Endothelial cell of umbilical vein (primary cell): ENCODE measurements at regions not wholly inside any gene's neighbourhood (a gene's known extent, or its start where the extent isn't known, plus 50 kb on each side); places are given as distances from the start of the nearest gene placed in this dataset.

ENCODE experiments used
- FOS ChIP-seq: IDR thresholded peaks from 2 replicates; pipeline ENCODE4 v1.6.1; 2011; ENCODE audit warnings: mild to moderate bottlenecking, low read length, moderate library complexity, borderline replicate concordance; ENCODE audit not compliant: insufficient read depth
- GATA2 ChIP-seq: IDR thresholded peaks from 2 replicates; pipeline ENCODE4 v1.7.0; 2011; ENCODE audit warnings: low read depth, mild to moderate bottlenecking, moderate library complexity, mixed read lengths, low read length; ENCODE audit not compliant: insufficient read length, insufficient read depth
- JUN ChIP-seq: IDR thresholded peaks from 2 replicates; pipeline ENCODE4 v1.6.1; 2011; ENCODE audit warnings: borderline replicate concordance, low read depth; ENCODE audit not compliant: insufficient read length, insufficient read depth
- POLR2A ChIP-seq: IDR thresholded peaks from 2 replicates; pipeline ENCODE4 v1.6.1; 2012; ENCODE audit warnings: low read depth, mild to moderate bottlenecking, control low read depth, low read length
- POLR2AphosphoS5 ChIP-seq: IDR thresholded peaks from 2 replicates; pipeline ENCODE4 v1.6.1; 2012; ENCODE audit warnings: low read depth, mild to moderate bottlenecking, control low read depth, low read length, moderate library complexity; ENCODE audit not compliant: insufficient read depth
- TF ChIP-seq, protein P1 (sequence below), 2 donors: IDR thresholded peaks; 1 replicate in 1 of 2; 2 replicates in 1 of 2; pipeline ENCODE4 v1.5.1; 2011; ENCODE audit warnings: low read length in 2 of 2, mild to moderate bottlenecking in 2 of 2, moderate library complexity in 2 of 2, control low read depth in 1 of 2, inconsistent platforms in 1 of 2, low read depth in 1 of 2; ENCODE audit not compliant: insufficient read depth in 1 of 2; ENCODE audit errors: extremely low read depth in 1 of 2

DNA sequence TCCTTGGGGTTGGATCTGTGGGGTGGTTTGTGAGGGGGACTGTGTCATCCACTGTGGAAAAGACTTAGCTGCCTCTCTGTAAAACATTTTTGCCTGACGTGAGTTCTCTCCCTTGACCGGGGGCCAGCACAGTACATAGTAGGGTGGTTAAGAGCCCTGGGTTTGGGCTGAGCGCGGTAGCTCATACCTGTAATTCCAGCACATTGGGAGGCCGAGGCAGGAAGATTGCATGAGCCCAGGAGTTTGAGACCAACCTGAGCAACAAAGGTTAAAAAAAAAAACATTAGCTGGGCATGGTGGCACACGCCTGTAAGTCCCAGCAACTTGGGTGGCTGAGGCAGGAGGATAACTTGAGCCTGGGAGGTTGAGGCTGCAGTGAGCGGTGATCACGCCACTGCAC is 74.7 kb upstream of the WNT7B start:
- TF ChIP-seq, protein P1, sequence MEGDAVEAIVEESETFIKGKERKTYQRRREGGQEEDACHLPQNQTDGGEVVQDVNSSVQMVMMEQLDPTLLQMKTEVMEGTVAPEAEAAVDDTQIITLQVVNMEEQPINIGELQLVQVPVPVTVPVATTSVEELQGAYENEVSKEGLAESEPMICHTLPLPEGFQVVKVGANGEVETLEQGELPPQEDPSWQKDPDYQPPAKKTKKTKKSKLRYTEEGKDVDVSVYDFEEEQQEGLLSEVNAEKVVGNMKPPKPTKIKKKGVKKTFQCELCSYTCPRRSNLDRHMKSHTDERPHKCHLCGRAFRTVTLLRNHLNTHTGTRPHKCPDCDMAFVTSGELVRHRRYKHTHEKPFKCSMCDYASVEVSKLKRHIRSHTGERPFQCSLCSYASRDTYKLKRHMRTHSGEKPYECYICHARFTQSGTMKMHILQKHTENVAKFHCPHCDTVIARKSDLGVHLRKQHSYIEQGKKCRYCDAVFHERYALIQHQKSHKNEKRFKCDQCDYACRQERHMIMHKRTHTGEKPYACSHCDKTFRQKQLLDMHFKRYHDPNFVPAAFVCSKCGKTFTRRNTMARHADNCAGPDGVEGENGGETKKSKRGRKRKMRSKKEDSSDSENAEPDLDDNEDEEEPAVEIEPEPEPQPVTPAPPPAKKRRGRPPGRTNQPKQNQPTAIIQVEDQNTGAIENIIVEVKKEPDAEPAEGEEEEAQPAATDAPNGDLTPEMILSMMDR (IDR thresholded peaks at IDR 0.05; ENCODE audit: extremely low read depth in 1 of 2, insufficient read depth in 1 of 2, low read depth in 1 of 2, low read length in 2 of 2) = no peak
- TF ChIP-seq FOS (no peak), POLR2AphosphoS5 (no peak), POLR2A (no peak), JUN (no peak), GATA2 (no peak)
